Right atrium auricular region (tissue), 2 donors: ENCODE measurements at regions not wholly inside any gene's neighbourhood (a gene's known extent, or its start where the extent isn't known, plus 50 kb on each side); places are given as distances from the start of the nearest gene placed in this dataset.

Source experiments
- DNase-seq: peaks from one replicate; pipeline ENCODE4 v3.0.0-alpha.2; 2019; ENCODE audit warnings: low spot score
- H3K27ac ChIP-seq, 2 donors: fragments of 200-600 bp; sonication (generic); 1 replicate in 1 of 2; 2 replicates in 1 of 2; pipeline ENCODE4 v1.5.1; 2016 to 2019
- H3K27me3 ChIP-seq, 2 donors: fragments of 200-600 bp; sonication (generic); one replicate each; pipeline versions ENCODE4 v1.5.1 to v1.6.0; 2017 to 2019
- H3K36me3 ChIP-seq: fragments of 200-600 bp; sonication (generic); one replicate; pipeline ENCODE4 v1.5.1; 2016
- H3K4me1 ChIP-seq, 2 donors: fragments of 200-600 bp; sonication (generic); one replicate each; pipeline versions ENCODE4 v1.5.1 to v1.6.0; 2017 to 2019
- H3K4me3 ChIP-seq, 2 donors: fragments of 200-600 bp; sonication (generic); 1 replicate in 1 of 2; 2 replicates in 1 of 2; pipeline ENCODE4 v1.5.1; 2017 to 2019; ENCODE audit warnings: mild to moderate bottlenecking in 1 of 2, moderate library complexity in 1 of 2
- H3K9me3 ChIP-seq, 2 donors: fragments of 200-600 bp; sonication (generic); one replicate each; pipeline ENCODE4 v1.5.1; 2019
- CTCF ChIP-seq, 2 donors: fragments of 200-600 bp; sonication (generic); IDR thresholded peaks; one replicate each; pipeline ENCODE4 v1.5.1; 2019; ENCODE audit warnings: antibody characterized with exemption in 2 of 2

GRCh38 chr19:28726533-28727479 is 486.1 kb downstream of the UQCRFS1 start:
- Histone ChIP-seq H3K9me3 (no peaks in the 10 kb centered on the region), H3K27me3 (peaks cover 0 to 10% of the 10 kb centered on the region in 2 donors), H3K4me1 (peaks cover 0 to 10% of the 10 kb centered on the region in 2 donors), H3K4me3 (peak overlapping the region in 1 of 2 donors; percentile 39), H3K27ac (no peak overlapping the region), H3K36me3 (no peaks in the 10 kb centered on the region)
- TF ChIP-seq CTCF (IDR thresholded peaks at IDR 0.05), result no peak
- DNase-seq, result no peak

GRCh38 chr19:28718909-28719308 is 494.0 kb downstream of the UQCRFS1 start:
- no peaks in the 10 kb centered on the region for H3K9me3 ChIP-seq
- DNase-seq, result no peak
- no peak for TF ChIP-seq CTCF (IDR thresholded peaks at IDR 0.05)
- no peak overlapping the region for H3K27ac ChIP-seq
- H3K36me3 ChIP-seq, result no peaks in the 10 kb centered on the region
- no peak overlapping the region for H3K4me3 ChIP-seq
- H3K4me1 ChIP-seq, result no peaks in the 10 kb centered on the region
- H3K27me3 ChIP-seq, result no peaks in the 10 kb centered on the region

GRCh38 chr19:28715157-28715556 is 497.8 kb downstream of the UQCRFS1 start:
- no peaks in the 10 kb centered on the region for H3K9me3 ChIP-seq
- H3K4me3 ChIP-seq, result no peak overlapping the region
- TF ChIP-seq CTCF (IDR thresholded peaks at IDR 0.05), result no peak
- H3K4me1 ChIP-seq, result no peaks in the 10 kb centered on the region
- H3K36me3 ChIP-seq, result no peaks in the 10 kb centered on the region
- no peak overlapping the region for H3K27ac ChIP-seq
- no peak for DNase-seq
- H3K27me3 ChIP-seq, result no peaks in the 10 kb centered on the region

GRCh38 chr19:28711411-28711810 is 501.5 kb downstream of the UQCRFS1 start:
- no peak for DNase-seq
- Histone ChIP-seq H3K27me3 (no peaks in the 10 kb centered on the region), H3K36me3 (no peaks in the 10 kb centered on the region)

GRCh38 chr19:28710278-28710677 is 502.7 kb downstream of the UQCRFS1 start:
- TF ChIP-seq CTCF (IDR thresholded peaks at IDR 0.05), result peak; percentile 32 to 75
- Histone ChIP-seq H3K27me3 (no peaks in the 10 kb centered on the region), H3K9me3 (no peaks in the 10 kb centered on the region), H3K4me3 (no peak overlapping the region), H3K27ac (no peak overlapping the region), H3K4me1 (no peaks in the 10 kb centered on the region), H3K36me3 (no peaks in the 10 kb centered on the region)
- DNase-seq, result no peak

More at GRCh38 chr19:28711411-28711810, 501.5 kb downstream of the UQCRFS1 start:
- Histone ChIP-seq H3K9me3 (no peaks in the 10 kb centered on the region), H3K4me3 (no peak overlapping the region), H3K27ac (no peak overlapping the region), H3K4me1 (no peaks in the 10 kb centered on the region)
- no peak for TF ChIP-seq CTCF (IDR thresholded peaks at IDR 0.05)
